Suprapubic skin (tissue), 4 donors: ENCODE measurements at regions not wholly inside any gene's neighbourhood (a gene's known extent, or its start where the extent isn't known, plus 50 kb on each side); places are given as distances from the start of the nearest gene placed in this dataset.

Experiments used
- EP300 ChIP-seq: sonication (generic); formaldehyde crosslinking; IDR thresholded peaks from one replicate; pipeline ENCODE4 v1.6.1; 2017; ENCODE audit warnings: antibody characterized with exemption
- POLR2AphosphoS5 ChIP-seq, 3 donors: sonication (generic); formaldehyde crosslinking; IDR thresholded peaks; one replicate each; pipeline ENCODE4 v1.6.1; 2017; ENCODE audit warnings: antibody characterized with exemption in 3 of 3
- TF ChIP-seq, protein P1 (sequence below), 2 donors: fragments of 200-600 bp in 1 of 2; fragments of 450-650 bp in 1 of 2; sonication (generic) in 1 of 2; IDR thresholded peaks; one replicate each; pipeline ENCODE4 v1.5.1; 2016 to 2019; ENCODE audit warnings: antibody characterized with exemption in 2 of 2, mild to moderate bottlenecking in 1 of 2, moderate library complexity in 1 of 2

DNA sequence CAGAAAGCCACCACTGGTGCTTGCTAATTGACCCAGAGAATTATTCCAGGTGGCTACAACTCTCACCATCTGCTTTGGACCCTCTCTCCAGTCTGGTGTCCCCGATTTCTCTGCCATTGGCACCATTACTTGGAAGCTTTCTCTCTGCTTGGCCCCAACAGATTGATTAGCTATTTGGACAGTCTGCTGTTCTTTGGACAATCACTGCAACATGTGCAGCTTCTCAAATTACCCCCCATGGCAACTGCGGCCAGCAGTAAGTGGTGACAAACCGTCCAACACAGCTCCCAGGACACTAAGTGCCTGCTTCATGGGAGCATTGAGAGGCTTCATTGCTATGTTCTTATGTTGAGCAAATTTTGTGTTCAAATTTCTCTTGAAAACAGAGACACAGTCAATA, 309.8 kb downstream of the TAF11L14 start:
- TF ChIP-seq POLR2AphosphoS5 (IDR thresholded peaks at IDR 0.05) = no peak
- TF ChIP-seq, protein P1, sequence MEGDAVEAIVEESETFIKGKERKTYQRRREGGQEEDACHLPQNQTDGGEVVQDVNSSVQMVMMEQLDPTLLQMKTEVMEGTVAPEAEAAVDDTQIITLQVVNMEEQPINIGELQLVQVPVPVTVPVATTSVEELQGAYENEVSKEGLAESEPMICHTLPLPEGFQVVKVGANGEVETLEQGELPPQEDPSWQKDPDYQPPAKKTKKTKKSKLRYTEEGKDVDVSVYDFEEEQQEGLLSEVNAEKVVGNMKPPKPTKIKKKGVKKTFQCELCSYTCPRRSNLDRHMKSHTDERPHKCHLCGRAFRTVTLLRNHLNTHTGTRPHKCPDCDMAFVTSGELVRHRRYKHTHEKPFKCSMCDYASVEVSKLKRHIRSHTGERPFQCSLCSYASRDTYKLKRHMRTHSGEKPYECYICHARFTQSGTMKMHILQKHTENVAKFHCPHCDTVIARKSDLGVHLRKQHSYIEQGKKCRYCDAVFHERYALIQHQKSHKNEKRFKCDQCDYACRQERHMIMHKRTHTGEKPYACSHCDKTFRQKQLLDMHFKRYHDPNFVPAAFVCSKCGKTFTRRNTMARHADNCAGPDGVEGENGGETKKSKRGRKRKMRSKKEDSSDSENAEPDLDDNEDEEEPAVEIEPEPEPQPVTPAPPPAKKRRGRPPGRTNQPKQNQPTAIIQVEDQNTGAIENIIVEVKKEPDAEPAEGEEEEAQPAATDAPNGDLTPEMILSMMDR (IDR thresholded peaks at IDR 0.05) = no peak
- no peak for TF ChIP-seq EP300
